GM19099 (cell line): ENCODE measurements at regions not wholly inside any gene's neighbourhood (a gene's known extent, or its start where the extent isn't known, plus 50 kb on each side); places are given as distances from the start of the nearest gene placed in this dataset.

Experiments
- POLR2A ChIP-seq: IDR thresholded peaks from 3 replicates; pipeline ENCODE4 v1.6.1; 2011; ENCODE audit warnings: low read depth; ENCODE audit not compliant: insufficient read length; ENCODE audit errors: extremely low read depth

- TF ChIP-seq POLR2A = no peak
Measured at GRCh38 chr12:4855121-4855924, 54.4 kb upstream of the KCNA1 start.

- no peak for TF ChIP-seq POLR2A
Measured at GRCh38 chr12:4856596-4856995, 53.1 kb upstream of the KCNA1 start.

DNA sequence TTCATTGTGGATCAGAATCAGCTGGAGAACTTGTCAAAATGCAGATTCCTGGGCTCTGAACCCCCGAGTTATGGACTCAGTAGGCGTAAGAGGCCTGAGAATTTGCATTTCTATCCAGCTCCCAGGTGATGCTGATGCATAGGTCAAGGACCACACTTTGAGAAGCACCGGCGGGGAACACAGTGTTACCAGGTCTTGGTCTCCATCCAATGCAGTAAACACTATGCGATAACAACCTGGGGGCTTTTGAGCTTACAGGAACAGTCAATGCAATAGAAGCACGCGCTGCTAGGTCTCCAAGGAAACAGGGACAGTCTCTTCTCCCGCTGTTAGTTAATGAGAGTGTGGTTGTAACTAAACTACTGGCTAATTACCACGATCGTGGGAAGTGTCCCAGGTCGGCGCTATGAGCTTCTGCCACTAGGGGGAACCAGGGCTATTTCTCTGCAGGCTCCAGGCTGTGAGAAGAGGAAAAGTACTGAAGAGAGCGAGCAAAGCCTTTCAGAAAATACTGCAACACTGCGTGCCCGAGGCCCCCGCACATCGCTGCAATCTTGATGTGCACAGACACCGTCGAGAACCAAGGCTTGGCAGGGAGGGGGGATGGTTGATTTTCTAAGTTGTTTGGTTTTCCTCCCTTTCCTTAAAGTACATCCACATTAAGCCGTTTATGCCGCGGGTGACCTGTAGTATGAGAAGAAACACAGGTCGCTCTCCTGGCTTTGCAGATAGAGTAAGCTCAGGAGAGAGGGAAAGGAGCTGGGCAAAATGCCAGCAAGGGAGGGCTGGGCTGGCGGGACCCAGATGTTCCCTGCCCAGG, 52.0 kb upstream of the KCNA1 start:
- TF ChIP-seq POLR2A = no peak

DNA sequence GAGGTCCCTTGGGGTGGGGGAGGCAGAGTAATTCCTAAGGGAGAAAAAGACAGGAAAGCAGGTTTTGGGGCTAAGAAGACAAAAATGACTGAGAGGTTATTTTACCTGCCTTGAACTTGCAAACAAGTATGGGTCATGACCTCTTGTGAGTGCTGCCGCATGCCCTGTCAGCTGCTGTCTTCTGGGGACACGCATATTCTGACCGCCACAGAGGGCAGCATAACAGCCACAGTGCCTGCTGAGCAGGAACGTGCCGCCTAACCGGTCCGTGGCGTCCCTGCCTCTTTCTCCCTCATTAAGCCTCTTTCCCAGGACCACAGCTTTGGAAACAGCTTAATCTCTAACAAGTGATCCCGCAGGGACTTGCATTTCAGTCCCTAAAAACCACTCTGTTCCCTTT, 51.3 kb upstream of the KCNA1 start:
- no peak for TF ChIP-seq POLR2A

DNA sequence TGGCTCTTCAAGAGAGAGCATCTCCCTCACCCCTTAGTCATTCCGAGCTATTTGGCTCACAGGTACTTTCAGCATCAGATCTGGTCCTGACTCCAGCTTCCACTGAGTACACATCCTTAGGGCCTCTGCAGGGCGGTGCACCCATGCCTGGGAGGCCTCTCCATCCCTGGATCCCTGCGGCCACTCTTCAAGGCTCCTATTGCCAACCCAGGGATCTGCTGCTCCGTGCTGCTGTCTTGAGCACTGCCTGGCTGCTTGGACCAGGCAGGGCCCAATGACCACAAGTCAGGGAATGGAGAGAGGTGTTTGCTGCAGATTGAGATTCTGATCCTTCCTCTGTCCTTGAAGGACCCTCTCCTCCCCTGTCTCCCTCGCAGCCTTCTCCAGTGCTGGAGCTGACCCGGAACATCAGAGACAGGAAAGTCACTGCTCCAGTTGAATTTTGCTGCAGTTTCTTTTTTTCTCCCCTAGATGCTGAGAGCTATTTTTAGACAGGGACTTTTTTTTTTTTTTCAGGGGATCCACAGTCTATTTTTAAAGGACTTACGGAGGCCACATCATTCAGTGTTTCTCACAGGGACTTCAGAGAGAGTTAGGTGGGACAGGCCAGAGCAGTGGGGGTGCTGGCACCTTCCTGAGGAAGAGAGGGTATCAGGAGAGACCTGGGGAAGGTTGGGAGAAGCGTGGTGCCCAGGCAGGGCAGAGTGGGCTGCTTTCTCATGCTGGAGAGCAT, 50.1 kb upstream of the KCNA1 start:
- no peak for TF ChIP-seq POLR2A
